ENCODE measurements at regions not wholly inside any gene's neighbourhood (a gene's known extent, or its start where the extent isn't known, plus 50 kb on each side); places are given as distances from the start of the nearest gene placed in this dataset.

- TF ChIP-seq CTCF (IDR thresholded peaks at IDR 0.05) (no peak), POLR2AphosphoS5 (IDR thresholded peaks at IDR 0.05) (no peak), EP300 (IDR thresholded peaks at IDR 0.05) (no peak), POLR2A (IDR thresholded peaks at IDR 0.05) (no peak)
Observed at GRCh38 chr5:85320495-85320894, 935.8 kb upstream of the EDIL3 start.
